H1 (cell line): ENCODE measurements at regions not wholly inside any gene's neighbourhood (a gene's known extent, or its start where the extent isn't known, plus 50 kb on each side); places are given as distances from the start of the nearest gene placed in this dataset.

ENCODE experiments used
- CBX5 ChIP-seq: fragments of 300-800, 300-1000 bp; sonication (generic); IDR thresholded peaks from 2 replicates; pipeline ENCODE4 v1.7.1; 2016; ENCODE audit warnings: antibody characterized with exemption, low read length, low read depth
- CREB1 ChIP-seq: IDR thresholded peaks from 2 replicates; pipeline ENCODE4 v1.6.1; 2012; ENCODE audit warnings: inconsistent platforms
- CTBP2 ChIP-seq: IDR thresholded peaks from 2 replicates; pipeline ENCODE4 v1.7.0; 2011; ENCODE audit warnings: borderline replicate concordance, mild to moderate bottlenecking, moderate library complexity, mixed read lengths, low read length; ENCODE audit not compliant: insufficient read depth, insufficient read length
- CTCF ChIP-seq, 3 experiments: IDR thresholded peaks; 1 replicate in 2 of 3; 2 replicates in 1 of 3; pipeline versions ENCODE4 v1.5.1 to v1.6.1; 2011; ENCODE audit warnings: low read length in 3 of 3, mild to moderate bottlenecking in 3 of 3, inconsistent platforms in 2 of 3, low read depth in 1 of 3, moderate library complexity in 1 of 3; ENCODE audit not compliant: insufficient read depth in 1 of 3; ENCODE audit errors: control extremely low read depth in 1 of 3
- EGR1 ChIP-seq: IDR thresholded peaks from 2 replicates; pipeline ENCODE4 v1.6.1; 2011; ENCODE audit warnings: low read depth, low read length, borderline replicate concordance
- EZH2 ChIP-seq: fragments of 200-600 bp; sonication (generic); IDR thresholded peaks from 2 replicates; pipeline ENCODE4 v1.7.1; 2012; ENCODE audit warnings: low read depth, mild to moderate bottlenecking, moderate library complexity, low read length, inconsistent platforms; ENCODE audit not compliant: severe bottlenecking
- JUN ChIP-seq: IDR thresholded peaks from 2 replicates; pipeline ENCODE4 v1.6.1; 2011; ENCODE audit warnings: low read depth, mild to moderate bottlenecking, improper control_type of control experiment, low read length
- PHF8 ChIP-seq: fragments of 200-600 bp; sonication (generic); conservative IDR thresholded peaks from 2 replicates; pipeline ENCODE4 v1.7.1; 2012; ENCODE audit warnings: low read depth, mild to moderate bottlenecking, inconsistent platforms, low read length, moderate library complexity
- POLR2A ChIP-seq, 2 experiments: IDR thresholded peaks; 1 replicate in 1 of 2; 2 replicates in 1 of 2; pipeline ENCODE4 v1.6.1; 2011; ENCODE audit warnings: low read depth in 2 of 2, low read length in 2 of 2, mild to moderate bottlenecking in 2 of 2; ENCODE audit errors: control extremely low read depth in 1 of 2
- RNF2 ChIP-seq: fragments of 200-900, 300-1000 bp; sonication (generic); IDR thresholded peaks from 2 replicates; pipeline ENCODE4 v1.7.1; 2016; ENCODE audit warnings: borderline replicate concordance, low read depth, mild to moderate bottlenecking, antibody characterized with exemption, low read length; ENCODE audit not compliant: poor library complexity, severe bottlenecking; ENCODE audit errors: missing control alignments
- SIRT6 ChIP-seq: IDR thresholded peaks from one replicate; pipeline ENCODE4 v1.7.1; 2012; ENCODE audit warnings: low read length, inconsistent platforms
- TAF1 ChIP-seq: IDR thresholded peaks from 2 replicates; pipeline ENCODE4 v1.6.1; 2011; ENCODE audit warnings: mild to moderate bottlenecking, low read depth, low read length
- TEAD4 ChIP-seq: IDR thresholded peaks from 2 replicates; pipeline ENCODE4 v1.6.1; 2012; ENCODE audit warnings: low read depth, low read length, inconsistent platforms, mixed read lengths

GRCh38 chr7:54824655-54825054 lies 65.6 kb upstream of the SEC61G start:
- TF ChIP-seq JUN (no peak), TAF1 (no peak), CBX5 (no peak), PHF8 (no peak), EZH2 (no peak), EGR1 (no peak), SIRT6 (no peak), CTBP2 (no peak), TEAD4 (no peak), CTCF (IDR thresholded peaks at IDR 0.05; ENCODE audit: control extremely low read depth in 1 of 3, insufficient read depth in 1 of 3, low read depth in 1 of 3, low read length in 3 of 3) (no peak), RNF2 (no peak), CREB1 (no peak), POLR2A (IDR thresholded peaks at IDR 0.05; ENCODE audit: control extremely low read depth in 1 of 2, low read depth in 2 of 2, low read length in 2 of 2) (no peak)
